ENCODE measurements at regions not wholly inside any gene's neighbourhood (a gene's known extent, or its start where the extent isn't known, plus 50 kb on each side); places are given as distances from the start of the nearest gene placed in this dataset.
"Not testable (repeated sequence)": the region's sequence is repeated elsewhere in the genome, so short reads cannot be mapped to it uniquely, and the experiment has no call there.

DNA sequence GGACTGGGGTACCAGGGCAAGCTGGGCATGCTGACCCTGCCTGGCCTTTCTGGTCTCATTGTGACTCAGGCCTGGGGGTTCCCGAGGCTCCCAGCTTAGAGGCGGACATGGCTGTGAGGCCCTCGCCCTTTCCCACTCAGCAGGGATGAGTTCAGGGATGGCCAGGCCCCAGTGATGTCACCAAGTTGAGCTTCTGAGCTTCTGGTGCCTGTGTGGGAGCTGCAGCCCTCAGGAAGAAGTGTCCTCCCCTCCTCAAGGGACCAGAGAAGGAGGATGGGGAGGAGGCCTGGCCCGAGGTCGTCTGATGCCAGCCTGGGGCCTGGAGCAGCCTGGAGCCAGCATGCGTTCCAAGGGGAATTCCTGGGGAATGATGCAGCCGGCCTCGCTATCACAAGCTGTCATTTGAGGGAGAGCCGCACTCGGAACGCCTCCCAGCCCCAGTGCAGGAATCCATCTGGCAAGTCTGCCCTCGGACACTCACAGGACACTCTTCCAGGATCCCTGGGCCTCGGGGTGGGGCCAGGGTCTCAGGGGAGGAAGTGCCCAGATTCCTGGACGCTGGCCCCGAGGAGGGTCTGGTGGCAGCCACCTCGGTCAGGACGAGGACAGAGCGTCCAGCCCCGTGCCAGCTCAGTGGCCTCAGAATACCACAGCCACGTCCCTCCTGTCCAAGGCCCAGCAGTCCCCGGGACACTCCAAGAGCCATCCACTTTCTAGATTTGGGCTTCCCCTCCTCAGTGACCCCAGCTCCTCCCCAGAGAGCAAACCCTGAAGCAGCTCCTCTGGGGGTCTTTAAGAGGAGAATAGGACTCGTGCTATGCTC, 61.2 kb upstream of the GPC1 start:
- no peak for DNase-seq (ENCODE audit: low spot score)

DNA sequence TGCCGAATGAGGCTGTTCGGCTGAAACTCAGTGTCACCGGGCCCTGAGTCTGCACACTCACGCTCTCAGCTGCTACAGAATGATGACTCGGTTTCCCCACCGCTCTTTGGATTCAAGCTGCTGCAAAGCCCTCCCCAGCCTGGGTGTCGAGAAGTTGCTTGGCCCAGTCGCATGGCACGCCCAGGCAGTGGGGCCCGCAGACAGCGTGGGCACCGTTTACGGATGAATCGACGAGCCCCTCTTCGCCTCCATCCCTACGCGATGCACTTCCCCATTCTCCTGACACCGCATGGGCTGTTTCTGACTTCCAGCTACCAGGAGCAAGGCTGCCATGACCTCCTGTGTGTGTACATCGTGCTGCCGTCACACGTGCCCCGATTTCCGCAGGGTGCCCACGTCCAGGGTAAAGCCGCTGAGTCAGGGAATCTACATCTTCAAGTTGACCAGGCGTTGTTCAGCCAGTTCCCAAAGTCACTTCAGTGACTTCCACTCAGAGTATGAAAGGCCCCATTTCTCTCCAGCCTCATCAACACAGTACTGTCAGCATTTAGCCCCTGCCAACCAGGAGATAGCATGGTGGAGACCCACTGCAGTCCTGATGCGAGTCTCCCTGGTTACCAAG, 60.3 kb upstream of the GPC1 start:
- no peak for DNase-seq (ENCODE audit: low spot score)

GRCh38 chr2:240376739-240377138, 58.7 kb upstream of the GPC1 start:
- DNase-seq (ENCODE audit: low spot score), result no peak

DNA sequence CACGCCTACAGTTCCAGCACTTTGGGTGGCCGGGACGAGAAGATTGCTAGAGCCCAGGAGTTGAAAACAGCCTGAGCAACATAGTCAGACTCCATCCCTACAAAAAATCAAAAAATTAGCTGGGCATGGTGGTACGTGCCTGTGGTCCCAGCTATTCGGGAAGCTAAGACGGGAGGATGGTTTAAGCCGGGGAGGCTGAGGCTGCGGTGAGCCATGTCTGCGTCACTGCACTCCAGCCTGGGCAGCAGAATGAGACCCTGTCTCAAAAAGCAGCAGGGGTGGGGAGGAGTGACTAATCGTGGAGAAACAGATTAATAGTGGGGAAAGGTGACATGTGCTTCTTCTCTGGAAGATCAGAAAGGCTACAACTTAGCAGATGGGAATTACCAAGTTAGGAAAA, 58.1 kb upstream of the GPC1 start:
- DNase-seq (ENCODE audit: low spot score), result no peak

- DNase-seq (ENCODE audit: low spot score), result no peak
Measured at GRCh38 chr2:240379089-240379636, 56.3 kb upstream of the GPC1 start.

DNA sequence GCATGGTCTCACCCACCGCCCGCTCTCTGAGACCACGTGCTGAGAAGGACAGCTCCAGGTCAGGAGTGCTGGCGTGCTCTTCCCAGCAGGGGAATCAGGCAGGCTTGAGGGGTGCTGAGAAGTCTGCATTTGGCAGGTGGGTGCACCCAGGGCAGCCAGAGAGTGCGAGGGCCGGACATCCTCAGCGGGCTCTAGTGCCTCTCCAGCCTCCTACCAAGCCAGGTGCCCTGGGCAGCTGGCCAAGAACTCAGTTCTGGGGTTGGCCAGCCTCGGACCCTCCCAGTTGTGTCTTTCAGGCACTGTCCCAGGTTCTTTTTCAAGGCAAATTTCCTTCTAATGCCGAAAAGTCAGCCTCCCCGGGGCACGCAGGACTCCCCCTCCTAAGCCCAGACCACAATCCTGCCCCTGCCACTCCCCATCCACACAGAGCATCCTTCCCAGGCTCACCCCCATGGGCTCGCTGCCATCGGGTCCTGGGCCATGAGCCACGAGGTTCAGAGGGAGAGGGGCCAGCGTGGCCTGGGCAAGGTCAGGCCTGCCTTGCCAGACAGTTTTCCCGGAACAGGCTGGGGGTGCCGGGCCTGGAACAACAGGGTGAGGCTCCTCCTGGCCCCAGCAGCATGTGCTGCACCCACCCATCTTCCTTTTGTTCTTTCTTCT, 52.2 kb upstream of the GPC1 start:
- no peak for DNase-seq (ENCODE audit: low spot score)

- DNase-seq (ENCODE audit: low spot score), result no peak
Measured at GRCh38 chr2:240383871-240384700, 51.4 kb upstream of the GPC1 start.

DNA sequence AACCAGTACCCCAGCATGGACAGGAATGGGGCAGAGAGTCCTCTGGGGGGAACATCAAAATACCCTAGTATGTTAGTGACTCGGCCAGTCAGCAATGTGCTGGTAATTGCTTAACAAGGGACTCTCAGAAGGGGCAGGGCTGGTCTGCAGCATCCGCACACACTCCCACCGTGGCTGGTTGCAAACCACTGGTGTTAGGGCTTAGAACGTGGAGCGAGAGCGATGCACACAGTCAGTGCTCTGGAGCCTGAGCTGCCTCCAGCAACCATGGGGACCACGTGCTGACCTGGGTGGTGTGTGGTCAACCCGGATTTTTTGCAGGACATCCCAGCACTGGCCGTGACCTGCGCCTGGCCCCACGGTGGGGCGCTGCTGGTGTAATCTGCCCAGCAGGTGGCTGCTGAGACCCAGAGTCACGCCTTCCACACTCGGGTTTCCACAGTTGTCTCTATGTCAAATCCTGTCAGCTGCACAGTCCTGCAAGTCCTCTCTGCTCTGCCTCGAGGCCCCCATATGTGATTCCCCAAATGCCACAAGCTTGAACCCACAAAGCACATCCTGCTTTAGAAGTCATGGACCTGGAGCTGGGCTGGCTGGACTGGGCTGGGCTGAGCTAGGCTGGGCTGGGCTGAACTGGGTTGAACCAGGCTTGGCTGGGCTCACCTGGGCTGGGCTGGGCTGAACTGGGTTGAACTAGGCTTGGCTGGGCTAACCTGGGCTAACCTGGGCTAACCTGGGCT, 50.6 kb upstream of the GPC1 start:
- no peak for DNase-seq (ENCODE audit: low spot score)

DNA sequence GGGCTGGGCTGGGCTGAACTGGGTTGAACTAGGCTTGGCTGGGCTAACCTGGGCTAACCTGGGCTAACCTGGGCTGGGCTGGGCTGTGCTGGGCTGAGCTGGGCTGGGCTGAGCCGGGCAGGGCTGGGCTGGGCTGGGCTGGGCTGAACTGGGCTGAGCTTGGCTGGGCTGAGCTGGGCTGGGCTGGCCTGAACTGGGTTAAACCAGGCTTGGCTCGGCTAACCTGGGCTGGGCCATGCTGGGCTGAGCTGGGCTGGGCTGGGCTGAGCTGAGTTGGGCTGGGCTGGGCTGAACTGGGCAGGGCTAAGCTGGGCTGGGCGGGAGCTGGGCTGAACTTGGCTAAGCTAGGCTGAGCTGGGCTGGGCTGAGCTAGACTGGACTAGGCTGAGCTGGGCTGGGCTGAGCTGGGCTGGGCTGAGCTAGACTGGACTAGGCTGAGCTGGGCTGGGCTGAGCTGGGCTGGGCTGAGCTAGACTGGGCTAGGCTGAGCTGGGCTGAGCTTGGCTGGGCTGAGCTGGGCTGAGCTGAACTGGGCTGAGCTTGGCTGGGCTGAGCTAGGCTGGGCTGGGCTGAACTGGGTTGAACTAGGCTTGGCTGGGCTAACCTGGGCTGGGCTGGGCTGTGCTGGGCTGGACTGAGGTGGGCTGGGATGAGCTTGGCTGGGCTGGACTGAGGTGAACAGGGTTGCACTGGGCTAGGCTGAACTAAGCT, 49.9 kb upstream of the GPC1 start:
- not testable (repeated sequence) for DNase-seq (ENCODE audit: low spot score)

Measured in COLO829 (cell line).